ENCODE measurements at regions not wholly inside any gene's neighbourhood (a gene's known extent, or its start where the extent isn't known, plus 50 kb on each side); places are given as distances from the start of the nearest gene placed in this dataset.

DNA sequence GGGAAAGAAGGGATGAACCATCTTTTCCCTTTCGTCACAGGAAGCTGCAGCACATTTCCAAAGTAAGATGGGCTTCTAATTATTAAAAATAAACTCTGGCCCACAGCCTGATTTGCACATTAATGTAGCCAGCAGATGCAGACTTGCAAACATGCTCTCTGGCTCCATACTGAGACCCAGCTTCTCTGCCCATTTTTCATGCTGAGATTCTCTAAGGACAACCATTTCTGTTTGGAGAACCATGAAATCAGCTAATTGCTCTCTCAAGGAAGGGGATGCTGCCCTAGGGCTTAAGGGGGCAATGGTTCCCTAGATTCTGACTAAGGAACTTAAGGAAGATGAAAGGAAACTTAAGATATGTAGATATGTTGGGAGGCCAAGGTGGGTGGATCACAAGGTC is 63.0 kb upstream of the CES5A start:
- in situ Hi-C loops (cut with HindIII; ENCODE audit: low sequenced_read_pairs) = no loop called here
- TF ChIP-seq, protein P1, sequence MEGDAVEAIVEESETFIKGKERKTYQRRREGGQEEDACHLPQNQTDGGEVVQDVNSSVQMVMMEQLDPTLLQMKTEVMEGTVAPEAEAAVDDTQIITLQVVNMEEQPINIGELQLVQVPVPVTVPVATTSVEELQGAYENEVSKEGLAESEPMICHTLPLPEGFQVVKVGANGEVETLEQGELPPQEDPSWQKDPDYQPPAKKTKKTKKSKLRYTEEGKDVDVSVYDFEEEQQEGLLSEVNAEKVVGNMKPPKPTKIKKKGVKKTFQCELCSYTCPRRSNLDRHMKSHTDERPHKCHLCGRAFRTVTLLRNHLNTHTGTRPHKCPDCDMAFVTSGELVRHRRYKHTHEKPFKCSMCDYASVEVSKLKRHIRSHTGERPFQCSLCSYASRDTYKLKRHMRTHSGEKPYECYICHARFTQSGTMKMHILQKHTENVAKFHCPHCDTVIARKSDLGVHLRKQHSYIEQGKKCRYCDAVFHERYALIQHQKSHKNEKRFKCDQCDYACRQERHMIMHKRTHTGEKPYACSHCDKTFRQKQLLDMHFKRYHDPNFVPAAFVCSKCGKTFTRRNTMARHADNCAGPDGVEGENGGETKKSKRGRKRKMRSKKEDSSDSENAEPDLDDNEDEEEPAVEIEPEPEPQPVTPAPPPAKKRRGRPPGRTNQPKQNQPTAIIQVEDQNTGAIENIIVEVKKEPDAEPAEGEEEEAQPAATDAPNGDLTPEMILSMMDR (IDR thresholded peaks at IDR 0.05; ENCODE audit: low read depth, low read length) = no peak
- H3K4me3 ChIP-seq (ENCODE audit: low read depth, low read length) = no peak overlapping the region
- no peak for DNase-seq (ENCODE audit: low read depth, low spot score)

DNA sequence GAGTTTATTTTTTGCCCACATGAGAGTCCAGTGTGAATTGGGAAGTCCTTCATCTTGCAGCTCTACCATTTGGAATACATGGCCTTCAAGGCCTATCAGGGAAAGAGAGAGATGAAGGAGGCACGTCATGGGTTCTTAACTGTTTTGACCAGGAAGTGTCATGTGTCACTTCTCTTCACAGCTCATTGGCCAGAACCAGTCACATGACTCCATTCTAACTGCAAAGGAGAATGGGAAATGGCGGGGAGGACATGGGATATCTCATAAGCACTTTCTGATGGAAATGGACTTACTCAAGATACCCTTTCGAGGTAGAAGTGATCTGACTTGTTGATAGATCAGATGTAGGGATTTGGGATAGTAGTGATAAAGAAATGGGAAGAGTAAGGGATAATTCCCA is 57.9 kb upstream of the CES5A start:
- in situ Hi-C loops (cut with HindIII; ENCODE audit: low sequenced_read_pairs) = no loop called here
- H3K4me3 ChIP-seq (ENCODE audit: low read depth, low read length) = no peak overlapping the region
- no peak for DNase-seq (ENCODE audit: low read depth, low spot score)
- TF ChIP-seq, protein P1 (IDR thresholded peaks at IDR 0.05; ENCODE audit: low read depth, low read length) = no peak

DNA sequence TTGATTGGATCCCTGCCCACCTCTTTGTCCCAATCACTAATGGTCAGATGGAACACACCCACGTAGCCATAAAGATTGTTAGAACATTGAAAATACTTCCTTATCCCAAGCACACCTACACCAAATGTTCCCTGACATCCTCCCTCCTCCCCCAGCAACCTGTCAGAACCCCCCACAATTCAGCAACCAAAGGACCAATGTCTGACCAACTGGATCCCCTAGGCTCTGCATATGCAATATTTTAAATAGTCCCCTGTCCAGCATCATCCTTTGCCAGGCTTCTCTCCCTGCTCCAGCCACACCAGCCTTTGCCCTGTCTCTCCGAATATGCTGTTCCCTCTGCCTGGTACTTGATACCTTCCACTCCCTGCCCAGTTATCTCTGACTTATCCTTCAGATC is 54.9 kb upstream of the CES5A start:
- DNase-seq (ENCODE audit: low read depth, low spot score) = no peak
- TF ChIP-seq, protein P1 (IDR thresholded peaks at IDR 0.05; ENCODE audit: low read depth, low read length) = no peak
- no peak overlapping the region for H3K4me3 ChIP-seq (ENCODE audit: low read depth, low read length)
- in situ Hi-C loops (cut with HindIII; ENCODE audit: low sequenced_read_pairs) = no loop called here

DNA sequence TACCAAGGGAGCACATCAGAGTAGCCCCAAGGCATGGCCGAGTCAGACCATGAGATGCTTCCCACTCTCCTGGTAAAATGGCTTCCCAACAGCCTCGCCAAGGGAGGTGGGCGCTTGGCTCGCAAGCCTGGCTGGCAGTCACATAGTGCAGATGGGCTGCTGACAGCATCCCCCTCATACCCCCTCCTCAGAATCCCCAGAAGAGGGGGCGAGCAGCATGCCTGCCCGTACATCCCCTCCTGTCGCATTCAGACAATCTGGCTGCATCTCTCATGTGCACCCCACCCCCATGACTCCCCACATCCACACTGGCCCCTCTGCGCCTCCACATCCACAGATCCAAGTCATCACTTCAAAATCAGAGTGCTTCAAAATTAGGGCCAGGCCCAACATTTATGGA is 54.0 kb upstream of the CES5A start:
- TF ChIP-seq, protein P1 (IDR thresholded peaks at IDR 0.05; ENCODE audit: low read depth, low read length) = no peak
- in situ Hi-C loops (cut with HindIII; ENCODE audit: low sequenced_read_pairs) = no loop called here
- DNase-seq (ENCODE audit: low read depth, low spot score) = no peak
- H3K4me3 ChIP-seq (ENCODE audit: low read depth, low read length) = no peak overlapping the region

DNA sequence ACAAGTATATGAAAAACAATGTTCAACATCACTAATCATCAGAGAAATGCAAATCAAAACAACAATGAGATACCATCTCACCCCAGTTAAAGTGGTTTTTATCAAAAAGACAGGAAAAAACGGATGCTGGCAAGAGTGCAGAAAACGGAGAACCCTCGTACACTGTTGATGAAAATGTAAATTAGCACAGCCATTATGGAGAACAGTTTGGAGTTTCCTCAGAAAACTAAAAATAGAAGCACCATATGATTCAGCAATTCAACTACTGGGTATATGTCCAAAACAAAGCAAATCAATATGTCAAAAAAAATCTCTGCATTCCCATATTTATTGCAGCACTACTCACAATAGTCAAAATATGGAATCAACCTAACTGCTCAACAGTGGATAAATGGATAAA is 50.1 kb upstream of the CES5A start:
- no peak overlapping the region for H3K4me3 ChIP-seq (ENCODE audit: low read depth, low read length)
- no peak for DNase-seq (ENCODE audit: low read depth, low spot score)
- in situ Hi-C loops (cut with HindIII; ENCODE audit: low sequenced_read_pairs) = no loop called here
- TF ChIP-seq, protein P1 (IDR thresholded peaks at IDR 0.05; ENCODE audit: low read depth, low read length) = no peak

Data from astrocyte of the spinal cord (primary cell).